AG04450 (cell line): ENCODE measurements at regions not wholly inside any gene's neighbourhood (a gene's known extent, or its start where the extent isn't known, plus 50 kb on each side); places are given as distances from the start of the nearest gene placed in this dataset.

Source experiments
- CTCF ChIA-PET: fragments of 300-600, 350-600 bp; formaldehyde crosslinking; extraction: SDS; loops from one replicate; lab custom pipeline; 2022; ENCODE audit warnings: antibody characterized with exemption, inconsistent platforms; lab: Charles Lee
- POLR2A ChIA-PET: fragments of 350-600 bp; formaldehyde crosslinking; extraction: SDS; loops from one replicate; lab custom pipeline; 2021; ENCODE audit warnings: antibody characterized with exemption, inconsistent platforms; lab: Yijun Ruan, JAX
- DNase-seq: peaks from one replicate; pipeline ENCODE4 v3.0.0-alpha.2; 2011; ENCODE audit warnings: low read depth, low spot score
- H3K27ac ChIP-seq: one replicate; pipeline ENCODE4 v1.5.1; 2012; ENCODE audit warnings: low read depth, low read length, control low read depth
- H3K27me3 ChIP-seq: one replicate; pipeline ENCODE4 v1.6.0; 2012; ENCODE audit warnings: low read length; ENCODE audit not compliant: control insufficient read depth, insufficient read depth
- H3K4me3 ChIP-seq: 2 replicates; pipeline ENCODE4 v1.5.1; 2011; ENCODE audit warnings: mild to moderate bottlenecking, low read depth, low read length, control low read depth
- H3K9me3 ChIP-seq: 2 replicates; pipeline ENCODE4 v1.5.1; 2012; ENCODE audit warnings: low read length; ENCODE audit not compliant: control insufficient read depth, insufficient read depth
- CTCF ChIP-seq: IDR thresholded peaks from 2 replicates; pipeline ENCODE4 v1.5.1; 2011; ENCODE audit warnings: low read depth, low read length, control low read depth, inconsistent platforms

GRCh38 chr16:73845238-73846006, 451.2 kb upstream of the PSMD7 start:
- Histone ChIP-seq H3K27ac (no peak overlapping the region), H3K27me3 (no peaks in the 10 kb centered on the region), H3K9me3 (no peaks in the 10 kb centered on the region), H3K4me3 (no peak overlapping the region)
- no peak for TF ChIP-seq CTCF
- POLR2A ChIA-PET, result no interaction called here
- CTCF ChIA-PET, result no interaction called here
- no peak for DNase-seq

- ChIA-PET POLR2A (no interaction called here), CTCF (no interaction called here)
- DNase-seq, result no peak
- no peak for TF ChIP-seq CTCF
- H3K9me3 ChIP-seq, result no peaks in the 10 kb centered on the region
- no peaks in the 10 kb centered on the region for H3K27me3 ChIP-seq
- no peak overlapping the region for H3K4me3 ChIP-seq
- no peak overlapping the region for H3K27ac ChIP-seq
These were observed 455.9 kb upstream of the PSMD7 start for GRCh38 chr16:73840728-73841127.

- Histone ChIP-seq H3K4me3 (no peak overlapping the region), H3K27ac (no peak overlapping the region), H3K27me3 (no peaks in the 10 kb centered on the region), H3K9me3 (peaks cover 3% of the 10 kb centered on the region; the same call in 1 of the 2 replicates)
- ChIA-PET POLR2A (no interaction called here), CTCF (no interaction called here)
- no peak for TF ChIP-seq CTCF
- no peak for DNase-seq
These were observed 465.4 kb upstream of the PSMD7 start for GRCh38 chr16:73831220-73831619.

- no peak for DNase-seq
- no peak overlapping the region for H3K27ac ChIP-seq
- H3K4me3 ChIP-seq, result no peak overlapping the region
- H3K27me3 ChIP-seq, result no peaks in the 10 kb centered on the region
- CTCF ChIA-PET, result no interaction called here
- no peaks in the 10 kb centered on the region; the same call in 1 of the 2 replicates for H3K9me3 ChIP-seq
- TF ChIP-seq CTCF, result no peak
- POLR2A ChIA-PET, result no interaction called here
These were observed 473.3 kb upstream of the PSMD7 start for GRCh38 chr16:73823205-73823849.
